Common myeloid progenitor, CD34-positive (primary cell): ENCODE measurements at regions not wholly inside any gene's neighbourhood (a gene's known extent, or its start where the extent isn't known, plus 50 kb on each side); places are given as distances from the start of the nearest gene placed in this dataset.

Source experiments
- CTCF ChIA-PET: fragments of 350-600 bp; sonication (Branson Sonifier 250); formaldehyde crosslinking; loops from one replicate; lab custom pipeline; 2021; ENCODE audit warnings: antibody characterized with exemption; lab: Charles Lee
- POLR2A ChIA-PET: fragments of 350-600 bp; sonication (Branson Sonifier 250); formaldehyde crosslinking; loops from one replicate; lab custom pipeline; 2021; ENCODE audit warnings: antibody characterized with exemption; lab: Charles Lee
- DNase-seq, 3 donors: peaks; one replicate each; pipeline versions ENCODE4 v3.0.0 to v3.0.0-alpha.2; 2013
- H3K27ac ChIP-seq, 2 experiments: 1 replicate in 1 of 2; 2 replicates in 1 of 2; pipeline ENCODE4 v1.7.0; 2013; ENCODE audit warnings: inconsistent platforms in 2 of 2, low read length in 2 of 2, mild to moderate bottlenecking in 2 of 2, low read depth in 1 of 2, moderate library complexity in 1 of 2; ENCODE audit not compliant: severe bottlenecking in 2 of 2, insufficient read depth in 1 of 2, poor library complexity in 1 of 2
- H3K27me3 ChIP-seq, 5 experiments: replicated peaks in 2 of 5; 1 replicate in 3 of 5; 2 replicates in 2 of 5; pipeline versions ENCODE4 v1.6.1 to v1.7.0; 2013; ENCODE audit warnings: low read length in 4 of 5, mild to moderate bottlenecking in 2 of 5, moderate library complexity in 2 of 5, inconsistent platforms in 1 of 5; ENCODE audit not compliant: insufficient read depth in 5 of 5, control insufficient read depth in 4 of 5
- H3K36me3 ChIP-seq, 4 experiments: 1 replicate in 2 of 4; 2 replicates in 2 of 4; pipeline versions ENCODE4 v1.6.1 to v1.7.0; 2013; ENCODE audit warnings: low read length in 3 of 4, control low read depth in 1 of 4, mild to moderate bottlenecking in 1 of 4; ENCODE audit not compliant: control insufficient read depth in 4 of 4, insufficient read depth in 4 of 4
- H3K4me1 ChIP-seq, 4 experiments: 1 replicate in 3 of 4; 2 replicates in 1 of 4; pipeline versions ENCODE4 v1.6.1 to v1.7.1; 2013; ENCODE audit warnings: low read length in 3 of 4, mild to moderate bottlenecking in 3 of 4, control low read depth in 1 of 4, inconsistent platforms in 1 of 4, moderate library complexity in 1 of 4; ENCODE audit not compliant: control insufficient read depth in 4 of 4, insufficient read depth in 4 of 4; ENCODE audit errors: control extremely low read depth in 1 of 4
- H3K4me3 ChIP-seq, 7 experiments: 1 replicate in 4 of 7; 2 replicates in 3 of 7; pipeline versions ENCODE4 v1.5.1 to v1.7.0; 2013; ENCODE audit warnings: mild to moderate bottlenecking in 7 of 7, low read length in 6 of 7, moderate library complexity in 6 of 7, inconsistent platforms in 2 of 7, low read depth in 2 of 7, control low read depth in 1 of 7; ENCODE audit not compliant: insufficient read depth in 4 of 7, control insufficient read depth in 1 of 7; ENCODE audit errors: extremely low read depth in 1 of 7
- H3K9me3 ChIP-seq, 5 experiments: 1 replicate in 4 of 5; 2 replicates in 1 of 5; pipeline versions ENCODE4 v1.6.1 to v1.7.1; 2013; ENCODE audit warnings: low read length in 4 of 5, mild to moderate bottlenecking in 2 of 5, inconsistent platforms in 1 of 5, low read depth in 1 of 5, moderate library complexity in 1 of 5; ENCODE audit not compliant: control insufficient read depth in 4 of 5, insufficient read depth in 2 of 5; ENCODE audit errors: control extremely low read depth in 1 of 5
- WGBS: methylation state at CpG from one replicate; pipeline ENCODE4 v1.1.5; 2013; ENCODE audit not compliant: insufficient coverage; 5-methylcytosine and 5-hydroxymethylcytosine counted together

DNA sequence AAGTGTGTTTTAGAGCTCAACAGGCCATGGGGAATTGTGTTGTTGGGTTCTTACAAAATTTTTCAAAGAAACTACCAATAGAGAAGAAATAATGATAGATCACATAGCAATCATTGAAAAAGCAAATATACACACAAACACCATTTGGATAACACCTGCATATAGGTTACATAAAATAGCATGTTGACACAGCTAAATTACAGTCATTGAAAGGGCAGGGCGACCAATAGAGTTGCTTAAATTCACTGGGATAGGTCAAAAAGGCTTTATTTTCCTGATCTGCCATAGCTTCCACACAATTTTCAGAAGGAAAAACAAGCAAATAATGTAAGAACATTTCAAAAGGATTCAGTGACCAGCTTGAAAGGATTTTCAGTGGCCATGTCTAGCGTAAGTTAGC, 57.9 kb upstream of the FGGY start:
- ChIA-PET POLR2A (no interaction called here), CTCF (no interaction called here)
- Histone ChIP-seq H3K36me3 (no peaks in the 10 kb centered on the region), H3K9me3 (no peaks in the 10 kb centered on the region), H3K27me3 (no peaks in the 10 kb centered on the region), H3K4me3 (no peak overlapping the region), H3K27ac (no peak overlapping the region), H3K4me1 (no peaks in the 10 kb centered on the region)
- no peak for DNase-seq
- WGBS, result 100% methylated on average over 1 of the region's 2 CpGs

DNA sequence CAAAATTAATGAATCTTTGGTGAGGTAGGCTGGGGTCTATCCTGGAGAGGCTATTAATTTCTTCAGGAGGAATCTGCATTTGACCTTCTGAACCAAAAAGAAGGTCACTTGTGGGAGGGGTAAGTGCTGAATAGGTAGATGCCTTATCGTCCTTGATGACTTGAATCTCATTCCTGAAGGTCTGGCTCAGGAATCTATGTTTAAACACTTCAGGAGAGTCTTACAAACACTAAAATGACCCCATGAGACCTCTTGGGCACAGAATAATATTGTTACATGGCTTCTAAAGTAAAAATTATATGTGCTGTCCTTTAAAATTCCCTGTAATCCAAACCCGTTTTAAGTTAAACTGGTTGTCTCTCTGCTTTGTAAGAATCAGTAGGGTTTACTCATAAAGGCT, 55.0 kb upstream of the FGGY start:
- Histone ChIP-seq H3K27ac (no peak overlapping the region), H3K36me3 (no peaks in the 10 kb centered on the region), H3K4me3 (no peak overlapping the region), H3K4me1 (no peaks in the 10 kb centered on the region), H3K27me3 (no peaks in the 10 kb centered on the region), H3K9me3 (peaks cover 0 to 3% (median 0%) of the 10 kb centered on the region in 5 experiments)
- POLR2A ChIA-PET, result no interaction called here
- CTCF ChIA-PET, result no interaction called here
- no CpG with 5 or more reads among the region's 2 CpGs for WGBS
- DNase-seq, result no peak

DNA sequence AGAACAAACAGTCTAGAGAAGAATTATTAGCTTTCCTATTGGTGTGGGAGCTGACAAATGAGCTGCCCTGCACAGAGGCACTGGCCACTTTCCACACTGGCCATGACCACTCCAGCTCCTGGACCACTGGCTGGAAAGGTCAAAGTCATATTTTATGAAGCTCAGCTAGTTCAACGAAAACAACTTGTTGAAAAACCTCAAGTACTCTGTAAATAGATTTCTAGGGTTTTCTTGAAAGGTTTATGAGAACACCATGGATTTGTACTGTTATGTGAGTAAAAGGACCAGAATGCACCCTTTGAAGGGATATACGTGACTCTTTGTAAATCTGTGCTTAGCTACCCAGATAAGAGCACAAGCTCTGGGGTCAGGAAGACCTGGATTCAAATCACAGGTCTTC, 54.5 kb upstream of the FGGY start:
- Histone ChIP-seq H3K4me3 (no peak overlapping the region), H3K27ac (no peak overlapping the region), H3K36me3 (no peaks in the 10 kb centered on the region), H3K4me1 (no peaks in the 10 kb centered on the region), H3K27me3 (no peaks in the 10 kb centered on the region), H3K9me3 (peaks cover 0 to 6% (median 0%) of the 10 kb centered on the region in 5 experiments)
- 100% methylated on average over 1 of the region's 2 CpGs for WGBS
- ChIA-PET CTCF (interaction anchor here (0.7 kb wide), 1 partner anchor 20 kb away, joined by 3 read pairs; no protein-coding TSS in a partner anchor), POLR2A (no interaction called here)
- DNase-seq, result no peak

DNA sequence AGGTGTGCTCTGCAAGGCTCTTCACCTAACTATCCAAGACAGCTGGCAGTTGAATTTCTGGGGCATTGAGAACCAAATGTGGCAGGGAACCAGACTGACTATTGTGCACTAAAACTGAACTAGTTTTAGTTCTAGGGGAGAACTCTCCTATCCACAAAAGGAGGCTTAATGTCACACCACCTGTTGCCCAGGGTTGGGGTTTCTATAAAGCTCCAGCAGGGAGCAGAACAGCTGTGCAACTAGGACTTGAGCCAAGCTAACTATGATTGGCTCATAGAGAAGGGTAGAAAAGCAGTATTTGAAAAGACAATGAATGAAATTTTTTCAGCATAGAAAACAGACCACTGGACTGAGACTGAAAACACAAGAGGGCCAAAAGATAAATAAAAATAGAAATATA, 53.3 kb upstream of the FGGY start:
- POLR2A ChIA-PET, result no interaction called here
- Histone ChIP-seq H3K36me3 (no peaks in the 10 kb centered on the region), H3K9me3 (peaks cover 0 to 9% (median 0%) of the 10 kb centered on the region in 5 experiments), H3K27me3 (no peaks in the 10 kb centered on the region), H3K4me1 (no peaks in the 10 kb centered on the region), H3K27ac (no peak overlapping the region), H3K4me3 (no peak overlapping the region)
- CTCF ChIA-PET, result no interaction called here
- no peak for DNase-seq

DNA sequence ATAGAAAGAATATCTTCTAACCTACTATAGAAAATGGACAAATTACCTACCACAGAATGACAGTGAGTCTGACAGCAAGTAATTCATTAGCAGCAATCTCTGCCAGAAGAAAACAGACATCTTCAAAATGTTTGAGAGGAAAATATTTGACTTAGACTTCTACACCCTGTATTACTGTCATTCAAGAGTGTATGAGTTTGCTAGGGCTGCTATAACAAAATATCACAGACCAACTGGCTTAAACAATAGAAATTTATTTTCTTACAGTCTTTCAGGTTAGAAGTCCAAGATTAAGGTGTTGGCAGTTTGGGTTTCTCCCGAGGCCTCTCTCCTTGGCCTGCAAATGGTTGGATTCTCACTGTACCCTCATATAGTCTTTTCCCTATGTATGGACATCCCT, 52.9 kb upstream of the FGGY start:
- CTCF ChIA-PET, result no interaction called here
- DNase-seq, result no peak

DNA sequence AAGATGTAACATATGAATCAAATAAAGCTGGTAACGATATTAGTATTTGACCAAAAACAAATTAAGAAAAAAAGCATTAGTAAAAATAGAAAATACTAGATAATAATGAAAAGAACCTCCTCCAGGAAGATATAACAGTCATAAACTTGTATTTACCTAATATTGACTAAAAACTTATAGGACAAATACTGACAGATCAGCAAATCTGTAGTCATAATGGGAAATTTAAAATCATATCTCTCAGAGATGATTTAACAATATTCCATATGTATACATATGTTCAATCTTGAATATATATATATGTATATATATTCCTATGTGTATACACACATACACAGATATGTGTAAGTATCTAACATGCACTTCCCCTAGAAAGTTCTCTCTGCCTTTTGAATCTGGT, 52.0 kb upstream of the FGGY start:
- no CpG with 5 or more reads among the region's 1 CpG for WGBS
- POLR2A ChIA-PET, result no interaction called here
- H3K9me3 ChIP-seq, result peaks cover 0 to 9% (median 0%) of the 10 kb centered on the region in 5 experiments
- no peaks in the 10 kb centered on the region for H3K36me3 ChIP-seq
- no peaks in the 10 kb centered on the region for H3K27me3 ChIP-seq
- no peak overlapping the region for H3K4me3 ChIP-seq
- no peaks in the 10 kb centered on the region for H3K4me1 ChIP-seq
- CTCF ChIA-PET, result interaction anchor here (0.5 kb wide), 1 partner anchor 34 kb away, joined by 3 read pairs; no protein-coding TSS in a partner anchor
- no peak overlapping the region for H3K27ac ChIP-seq
- DNase-seq, result no peak

More for the DNA sequence above, 52.9 kb upstream of the FGGY start:
- Histone ChIP-seq H3K27me3 (no peaks in the 10 kb centered on the region), H3K27ac (no peak overlapping the region), H3K9me3 (peaks cover 0 to 9% (median 0%) of the 10 kb centered on the region in 5 experiments), H3K36me3 (no peaks in the 10 kb centered on the region), H3K4me1 (no peaks in the 10 kb centered on the region), H3K4me3 (no peak overlapping the region)
- 80% methylated on average over 1 of the region's 1 CpG for WGBS
- POLR2A ChIA-PET, result no interaction called here
